Esophagus squamous epithelium (tissue), 5 donors: ENCODE measurements at regions not wholly inside any gene's neighbourhood (a gene's known extent, or its start where the extent isn't known, plus 50 kb on each side); places are given as distances from the start of the nearest gene placed in this dataset.

Experiments used
- DNase-seq: peaks from one replicate; lab custom pipeline; 2025; lab: John Stamatoyannopoulos, UW
- H3K27ac ChIP-seq, 4 donors: fragments of 200-600 bp; sonication (generic); one replicate each; pipeline ENCODE4 v1.5.1; 2016 to 2019; ENCODE audit warnings: mild to moderate bottlenecking in 1 of 4
- H3K27me3 ChIP-seq, 4 donors: fragments of 200-600 bp; sonication (generic); 1 replicate in 3 of 4; 2 replicates in 1 of 4; pipeline versions ENCODE4 v1.5.1 to v1.6.0; 2017 to 2021; ENCODE audit warnings: antibody characterized with exemption in 1 of 4
- H3K36me3 ChIP-seq, 3 donors: fragments of 200-600 bp; sonication (generic); one replicate each; pipeline ENCODE4 v1.5.1; 2016 to 2019
- H3K4me1 ChIP-seq, 3 donors: fragments of 200-600 bp; sonication (generic); one replicate each; pipeline ENCODE4 v1.5.1; 2017 to 2019
- H3K4me3 ChIP-seq, 4 donors: fragments of 200-600 bp; sonication (generic); 1 replicate in 3 of 4; 2 replicates in 1 of 4; pipeline ENCODE4 v1.5.1; 2016 to 2019; ENCODE audit warnings: mild to moderate bottlenecking in 2 of 4, moderate library complexity in 1 of 4
- H3K9me3 ChIP-seq, 3 donors: fragments of 200-600 bp; sonication (generic); one replicate each; pipeline ENCODE4 v1.5.1; 2016 to 2019
- POLR2A ChIP-seq, 4 donors: fragments of 450-650 bp; IDR thresholded peaks; one replicate each; pipeline ENCODE4 v1.6.1; 2017; ENCODE audit warnings: antibody characterized with exemption in 4 of 4, mild to moderate bottlenecking in 4 of 4, moderate library complexity in 3 of 4
- WGBS, 2 donors: methylation state at CpG; one replicate each; pipeline ENCODE4 v1.1.5; 2018; 5-methylcytosine and 5-hydroxymethylcytosine counted together
- intact Hi-C: fragments of 100-400 bp; cut with DNase I; formaldehyde crosslinking; loops from one replicate; pipeline ENCODE4 v1.15.0; 2022
- small RNA-seq, 4 donors: library from RNA; depleted of rRNA; stranded (forward); fragments of <200 nt; gene quantifications; one replicate each; pipeline ENCODE3, GENCODE V24; 2016
- TF ChIP-seq, protein P1 (sequence below), 6 experiments: fragments of 450-650 bp in 4 of 6; fragments of 200-600 bp in 2 of 6; sonication (generic) in 2 of 6; IDR thresholded peaks; one replicate each; pipeline ENCODE4 v1.5.1; 2016 to 2019; ENCODE audit warnings: antibody characterized with exemption in 6 of 6, mild to moderate bottlenecking in 4 of 6, moderate library complexity in 4 of 6
- donor health status: DM: yes; HTN: yes; CAD: no.

DNA sequence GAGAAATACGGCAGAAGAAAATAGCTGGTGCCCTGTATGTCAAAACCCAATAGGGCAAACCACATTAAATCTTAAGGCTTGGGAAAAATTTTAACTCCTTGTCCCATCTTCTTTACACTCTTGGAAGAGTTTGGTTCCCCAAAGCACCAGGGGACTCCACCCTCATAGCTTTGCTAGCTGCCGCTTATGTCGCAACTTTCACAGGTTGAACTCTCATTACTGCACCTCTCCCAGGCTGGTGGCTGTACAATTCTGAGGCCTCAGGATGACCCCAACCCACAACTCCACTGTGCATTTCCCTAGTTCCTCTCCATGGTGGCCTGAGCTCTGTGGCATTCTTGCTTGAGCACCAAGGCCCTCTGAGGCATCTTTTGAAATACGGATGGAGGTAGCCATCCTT, 1478.8 kb downstream of the FAM133A start:
- no peak overlapping the region for H3K4me3 ChIP-seq
- intact Hi-C loops: no loop called here
- no peak for DNase-seq
- H3K36me3 ChIP-seq: no peaks in the 10 kb centered on the region
- no peak overlapping the region for H3K27ac ChIP-seq
- TF ChIP-seq POLR2A (IDR thresholded peaks at IDR 0.05): no peak
- TF ChIP-seq, protein P1, sequence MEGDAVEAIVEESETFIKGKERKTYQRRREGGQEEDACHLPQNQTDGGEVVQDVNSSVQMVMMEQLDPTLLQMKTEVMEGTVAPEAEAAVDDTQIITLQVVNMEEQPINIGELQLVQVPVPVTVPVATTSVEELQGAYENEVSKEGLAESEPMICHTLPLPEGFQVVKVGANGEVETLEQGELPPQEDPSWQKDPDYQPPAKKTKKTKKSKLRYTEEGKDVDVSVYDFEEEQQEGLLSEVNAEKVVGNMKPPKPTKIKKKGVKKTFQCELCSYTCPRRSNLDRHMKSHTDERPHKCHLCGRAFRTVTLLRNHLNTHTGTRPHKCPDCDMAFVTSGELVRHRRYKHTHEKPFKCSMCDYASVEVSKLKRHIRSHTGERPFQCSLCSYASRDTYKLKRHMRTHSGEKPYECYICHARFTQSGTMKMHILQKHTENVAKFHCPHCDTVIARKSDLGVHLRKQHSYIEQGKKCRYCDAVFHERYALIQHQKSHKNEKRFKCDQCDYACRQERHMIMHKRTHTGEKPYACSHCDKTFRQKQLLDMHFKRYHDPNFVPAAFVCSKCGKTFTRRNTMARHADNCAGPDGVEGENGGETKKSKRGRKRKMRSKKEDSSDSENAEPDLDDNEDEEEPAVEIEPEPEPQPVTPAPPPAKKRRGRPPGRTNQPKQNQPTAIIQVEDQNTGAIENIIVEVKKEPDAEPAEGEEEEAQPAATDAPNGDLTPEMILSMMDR (IDR thresholded peaks at IDR 0.05): no peak
- H3K9me3 ChIP-seq: no peaks in the 10 kb centered on the region
- 92 to 97% methylated on average over 3 to 4 of the region's 4 CpGs for WGBS, 2 donors
- H3K4me1 ChIP-seq: no peaks in the 10 kb centered on the region
- no peaks in the 10 kb centered on the region for H3K27me3 ChIP-seq

DNA sequence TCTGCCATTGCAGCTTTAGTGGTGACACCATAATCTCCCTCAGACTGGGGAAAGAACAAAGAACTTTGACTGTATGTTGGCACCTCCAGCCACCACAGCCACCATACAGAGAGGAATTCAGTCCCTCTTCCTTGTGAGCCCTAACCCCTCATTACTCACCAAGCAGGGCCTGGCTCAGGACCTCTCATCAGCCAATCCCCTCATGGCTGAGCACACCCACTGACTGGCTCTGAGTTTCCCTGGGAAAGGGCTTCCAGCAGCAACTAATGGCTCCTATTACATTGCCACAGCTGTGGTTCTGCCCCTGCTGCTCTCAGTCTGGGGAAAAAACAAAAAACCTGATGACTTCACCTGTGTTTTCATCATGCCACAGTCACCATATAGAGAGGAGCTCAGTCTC, 1482.6 kb downstream of the FAM133A start:
- Histone ChIP-seq H3K27ac (no peak overlapping the region), H3K4me3 (no peak overlapping the region), H3K27me3 (no peaks in the 10 kb centered on the region), H3K9me3 (no peaks in the 10 kb centered on the region), H3K4me1 (no peaks in the 10 kb centered on the region), H3K36me3 (no peaks in the 10 kb centered on the region)
- DNase-seq: no peak
- intact Hi-C loops: no loop called here
- TF ChIP-seq, protein P1 (IDR thresholded peaks at IDR 0.05): no peak
- no peak for TF ChIP-seq POLR2A (IDR thresholded peaks at IDR 0.05)

Small RNAs in the stretch of these regions (small RNA-seq; reads per million reads assigned to genes)
- 0 reads per million in 4 donors for gene MIR548M
